ENCODE measurements at regions not wholly inside any gene's neighbourhood (a gene's known extent, or its start where the extent isn't known, plus 50 kb on each side); places are given as distances from the start of the nearest gene placed in this dataset.
"Not testable (repeated sequence)": the region's sequence is repeated elsewhere in the genome, so short reads cannot be mapped to it uniquely, and the experiment has no call there.

DNA sequence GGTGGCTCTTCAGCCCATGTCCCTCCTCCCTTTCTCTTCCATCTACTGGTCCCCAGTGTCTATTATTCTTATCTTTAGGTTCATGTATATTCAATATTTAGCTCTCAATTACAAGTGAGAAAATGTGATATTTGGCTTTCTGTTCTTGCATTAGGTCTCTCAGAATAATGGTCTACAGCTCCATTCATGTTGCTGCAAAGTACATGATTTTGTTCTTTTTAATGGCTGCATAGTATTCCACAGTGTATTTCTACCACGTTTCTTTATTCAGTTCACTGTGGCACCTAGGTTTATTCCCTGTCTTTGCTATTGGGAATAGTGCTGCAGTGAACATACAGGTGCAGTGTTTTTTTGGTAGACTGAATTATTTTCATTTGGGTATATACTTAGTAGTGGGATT lies 1308.8 kb downstream of the EFNA5 start:
- DNase-seq (ENCODE audit: low spot score): no peak

GRCh38 chr5:106331415-106331814 lies 1339.3 kb downstream of the EFNA5 start:
- DNase-seq (ENCODE audit: low spot score): no peak

GRCh38 chr5:106324356-106324755 lies 1346.4 kb downstream of the EFNA5 start:
- DNase-seq (ENCODE audit: low spot score): no peak

DNA sequence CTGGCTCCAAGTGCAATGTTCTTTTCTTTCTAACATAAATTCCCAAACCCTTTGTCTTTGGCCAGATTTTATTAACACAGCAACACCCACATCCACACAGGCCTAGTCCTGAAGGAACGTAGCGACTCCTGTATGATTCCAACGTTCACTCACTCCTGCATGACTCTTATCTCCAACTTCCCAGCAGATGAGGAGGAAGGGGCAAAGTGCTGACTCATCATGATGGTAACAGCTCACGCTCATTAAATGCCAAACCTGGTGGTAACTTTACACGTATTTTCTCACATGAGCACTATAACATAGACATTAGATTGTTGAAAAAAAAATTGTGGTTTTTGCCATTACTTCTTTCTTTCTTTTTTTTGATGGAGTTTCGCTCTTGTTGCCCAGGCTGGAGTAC lies 1349.5 kb downstream of the EFNA5 start:
- DNase-seq (ENCODE audit: low spot score): no peak

GRCh38 chr5:106314221-106314824 lies 1356.4 kb downstream of the EFNA5 start:
- DNase-seq (ENCODE audit: low spot score): no peak

DNA sequence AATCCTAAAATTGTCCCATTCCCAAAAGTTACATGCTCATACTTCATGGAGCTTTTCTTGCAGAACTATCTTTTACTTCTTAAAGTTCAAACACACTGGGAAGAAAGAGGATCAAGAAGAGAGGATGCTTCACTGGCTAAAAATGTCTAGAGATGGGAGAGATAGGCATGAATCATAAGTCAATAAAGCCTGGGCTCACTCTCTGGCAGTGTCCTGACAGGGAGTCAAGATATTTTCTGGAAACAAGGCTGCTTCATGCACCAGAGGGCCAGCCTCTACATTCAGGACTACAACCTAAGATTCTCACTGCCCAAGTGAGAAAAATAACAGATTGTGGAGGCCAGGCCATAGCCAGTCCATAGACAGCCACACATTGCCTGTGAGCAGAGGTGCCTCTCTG lies 1358.4 kb downstream of the EFNA5 start:
- DNase-seq (ENCODE audit: low spot score): no peak

- DNase-seq (ENCODE audit: low spot score): no peak
These were observed 1359.4 kb downstream of the EFNA5 start for GRCh38 chr5:106311230-106311915.

DNA sequence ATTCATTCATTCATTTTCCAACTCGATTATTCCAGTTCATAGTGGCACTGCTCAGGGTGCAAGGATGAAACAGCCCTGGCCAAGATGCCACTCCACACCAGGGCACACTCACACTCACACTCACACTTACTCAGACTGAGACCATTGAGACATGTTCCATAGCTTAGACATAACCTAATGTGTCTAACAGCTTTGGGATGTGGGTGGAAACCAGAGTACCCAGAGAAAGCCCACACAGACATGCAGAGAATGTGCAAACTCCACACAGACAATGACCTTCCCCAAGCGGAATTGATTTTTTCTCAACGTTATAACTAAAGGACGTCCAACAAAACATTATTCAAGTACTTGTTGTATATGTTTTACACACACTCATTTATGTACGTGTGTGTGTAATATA lies 1363.5 kb downstream of the EFNA5 start:
- DNase-seq (ENCODE audit: low spot score): no peak

GRCh38 chr5:106306313-106307028 lies 1364.3 kb downstream of the EFNA5 start:
- no peak for DNase-seq (ENCODE audit: low spot score)

DNA sequence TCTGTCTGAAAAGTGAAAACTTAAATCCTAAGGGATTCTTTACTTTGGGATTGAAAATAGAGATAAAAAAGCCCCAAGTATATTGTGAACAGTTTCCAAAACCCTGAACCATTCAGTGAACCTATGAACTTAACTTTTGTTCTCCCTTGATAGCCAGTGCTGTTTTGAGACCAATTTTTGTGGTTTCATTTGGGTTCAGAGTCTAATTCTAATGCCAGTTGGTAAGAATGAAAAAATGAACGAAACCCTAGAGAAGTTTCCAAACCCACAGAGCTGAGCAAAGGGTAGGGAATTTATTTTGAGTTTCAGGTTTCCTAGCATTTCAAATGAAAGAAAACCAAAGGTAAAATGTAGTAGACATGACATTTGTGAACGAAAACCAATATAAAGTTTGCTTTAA lies 1366.8 kb downstream of the EFNA5 start:
- DNase-seq (ENCODE audit: low spot score): no peak

GRCh38 chr5:106292654-106293053 lies 1378.1 kb downstream of the EFNA5 start:
- DNase-seq (ENCODE audit: low spot score): no peak

DNA sequence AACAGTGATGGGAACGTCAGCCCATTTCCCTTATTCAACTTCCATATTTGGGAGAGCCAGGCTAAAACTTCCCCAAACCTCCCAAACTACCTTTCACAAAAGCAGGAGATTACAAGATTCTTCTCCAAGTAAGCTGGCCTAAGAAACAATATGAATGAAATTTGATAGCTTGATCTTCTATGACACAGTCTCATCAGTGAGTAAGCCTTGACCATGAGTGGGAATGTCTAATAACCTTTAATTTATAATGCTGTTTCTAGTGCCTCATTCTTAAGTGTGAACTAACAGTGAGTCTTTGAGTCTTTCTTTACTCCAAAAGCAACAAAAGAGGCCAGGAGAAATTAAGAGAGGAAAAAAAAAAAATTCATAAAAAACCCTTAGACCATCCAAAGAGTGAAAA lies 1379.9 kb downstream of the EFNA5 start:
- no peak for DNase-seq (ENCODE audit: low spot score)

- DNase-seq (ENCODE audit: low spot score): no peak
These were observed 1381.8 kb downstream of the EFNA5 start for GRCh38 chr5:106288979-106289378.

GRCh38 chr5:106277540-106278096 lies 1393.1 kb downstream of the EFNA5 start:
- DNase-seq (ENCODE audit: low spot score): no peak

- peak; percentile 3 for DNase-seq (ENCODE audit: low spot score)
These were observed 1401.4 kb downstream of the EFNA5 start for GRCh38 chr5:106269252-106269843.

DNA sequence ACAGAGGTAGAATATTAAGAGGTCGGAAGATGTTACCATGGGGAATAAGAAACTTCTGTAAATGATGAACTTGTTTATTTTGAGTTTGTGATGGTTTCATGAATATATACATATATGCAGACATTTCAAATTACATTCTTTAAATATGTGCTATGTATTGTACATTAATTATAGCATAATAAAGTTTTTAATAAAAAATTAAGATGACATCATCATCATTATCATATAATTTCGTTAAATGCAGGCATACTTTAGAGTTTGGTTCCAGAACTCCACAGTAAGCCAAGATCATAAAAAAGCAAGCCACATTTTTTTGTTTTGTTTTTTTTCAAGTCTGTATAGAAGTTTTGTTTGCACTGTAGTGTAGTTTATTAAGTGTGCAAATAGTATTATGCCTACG lies 1403.5 kb downstream of the EFNA5 start:
- DNase-seq (ENCODE audit: low spot score): no peak

GRCh38 chr5:106262395-106262794 lies 1408.3 kb downstream of the EFNA5 start:
- no peak for DNase-seq (ENCODE audit: low spot score)

DNA sequence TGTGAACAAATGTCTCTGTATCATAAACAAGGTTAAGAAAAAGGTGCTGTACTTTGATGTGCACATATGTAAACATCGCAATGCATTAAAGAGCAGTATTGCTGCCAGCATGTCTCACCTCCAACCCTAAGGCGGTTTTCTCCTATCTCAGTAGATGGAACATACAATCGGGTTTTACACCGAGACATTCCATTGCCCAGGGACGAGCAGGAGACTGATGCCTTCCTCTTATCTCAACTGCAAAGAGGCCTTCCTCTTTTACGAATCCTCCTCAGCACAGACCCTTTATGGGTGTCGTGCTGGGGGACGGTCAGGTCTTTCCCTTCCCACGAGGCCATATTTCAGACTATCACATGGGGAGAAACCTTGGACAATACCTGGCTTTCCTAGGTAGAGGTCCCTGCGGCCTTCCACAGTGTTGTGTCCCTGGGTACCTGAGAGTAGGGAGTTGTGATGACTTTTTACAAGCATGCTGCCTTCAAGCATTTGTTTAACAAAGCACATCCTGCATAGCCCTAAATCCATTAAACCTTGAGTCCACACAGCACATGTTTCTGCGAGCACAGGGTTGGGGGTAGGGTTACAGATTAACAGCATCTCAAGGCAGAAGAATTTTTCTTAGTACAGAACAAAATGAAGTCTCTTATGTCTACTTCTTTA lies 1411.2 kb downstream of the EFNA5 start:
- not testable (repeated sequence) for DNase-seq (ENCODE audit: low spot score)

- no peak for DNase-seq (ENCODE audit: low spot score)
These were observed 1412.1 kb downstream of the EFNA5 start for GRCh38 chr5:106258591-106259125.

DNA sequence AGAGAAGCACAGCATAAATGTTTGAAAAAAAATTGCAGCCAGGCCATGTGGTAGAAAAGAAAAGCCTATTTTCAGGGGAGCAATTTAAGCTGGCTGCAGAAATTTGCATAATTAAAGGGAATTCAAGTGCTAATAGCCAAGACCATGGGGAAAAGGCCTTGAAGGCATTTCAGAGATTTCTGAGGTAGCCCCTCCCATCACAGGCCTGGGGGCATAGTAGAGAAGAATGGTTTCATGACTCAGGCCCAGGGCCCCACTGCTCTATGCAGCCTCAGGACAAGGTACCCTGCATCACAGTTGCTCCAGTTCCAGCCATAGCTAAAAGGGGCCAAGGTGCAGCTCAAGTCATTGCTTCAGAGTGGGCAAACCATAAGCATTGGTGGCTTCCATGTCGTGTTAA lies 1416.0 kb downstream of the EFNA5 start:
- DNase-seq (ENCODE audit: low spot score): no peak

DNA sequence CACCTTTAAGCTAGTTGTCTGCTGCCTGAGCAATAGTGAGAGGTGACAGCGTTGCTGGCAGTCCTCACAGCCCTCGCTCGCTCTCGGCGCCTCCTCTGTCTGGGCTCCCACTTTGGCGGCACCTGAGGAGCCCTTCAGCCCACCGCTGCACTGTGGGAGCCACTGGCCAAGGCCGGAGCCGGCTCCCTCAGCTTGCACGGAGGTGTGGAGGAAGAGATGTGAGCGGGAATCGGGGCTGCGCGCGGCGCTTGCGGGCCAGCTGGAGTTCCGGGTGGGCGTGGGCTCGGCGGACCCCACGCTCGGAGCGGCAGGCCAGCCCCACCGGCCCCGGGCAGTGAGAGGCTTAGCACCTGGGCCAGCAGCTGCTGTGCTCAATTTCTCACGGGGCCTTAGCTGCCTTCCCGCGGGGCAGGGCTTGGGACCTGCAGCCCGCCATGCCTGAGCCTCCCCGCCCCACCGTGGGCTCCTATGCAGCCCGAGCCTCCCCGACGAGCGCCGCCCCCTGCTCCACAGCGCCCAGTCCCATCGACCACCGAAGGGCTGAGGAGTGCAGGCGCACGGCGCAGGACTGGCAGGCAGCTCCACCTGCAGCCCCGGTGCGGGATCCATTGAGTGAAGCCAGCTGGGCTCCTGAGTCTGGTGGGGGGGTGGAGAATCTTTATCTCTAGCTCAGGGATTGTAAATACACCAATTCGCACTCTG lies 1424.5 kb downstream of the EFNA5 start:
- not testable (repeated sequence) for DNase-seq (ENCODE audit: low spot score)
